Umbilical cord (tissue), 1 donor: ENCODE measurements at regions not wholly inside any gene's neighbourhood (a gene's known extent, or its start where the extent isn't known, plus 50 kb on each side); places are given as distances from the start of the nearest gene placed in this dataset.
A peak's percentile ranks its signal among the peaks of the same experiment; 100 is the strongest.
"Not testable (repeated sequence)": the region's sequence is repeated elsewhere in the genome, so short reads cannot be mapped to it uniquely, and the experiment has no call there.

ENCODE experiments used
- DNase-seq: peaks from one replicate; pipeline ENCODE4 v3.0.0-alpha.2; 2015; ENCODE audit warnings: low spot score

GRCh38 chr7:66413379-66414114 lies 208.4 kb downstream of the TPST1 start:
- DNase-seq, result peak; percentile 83

DNA sequence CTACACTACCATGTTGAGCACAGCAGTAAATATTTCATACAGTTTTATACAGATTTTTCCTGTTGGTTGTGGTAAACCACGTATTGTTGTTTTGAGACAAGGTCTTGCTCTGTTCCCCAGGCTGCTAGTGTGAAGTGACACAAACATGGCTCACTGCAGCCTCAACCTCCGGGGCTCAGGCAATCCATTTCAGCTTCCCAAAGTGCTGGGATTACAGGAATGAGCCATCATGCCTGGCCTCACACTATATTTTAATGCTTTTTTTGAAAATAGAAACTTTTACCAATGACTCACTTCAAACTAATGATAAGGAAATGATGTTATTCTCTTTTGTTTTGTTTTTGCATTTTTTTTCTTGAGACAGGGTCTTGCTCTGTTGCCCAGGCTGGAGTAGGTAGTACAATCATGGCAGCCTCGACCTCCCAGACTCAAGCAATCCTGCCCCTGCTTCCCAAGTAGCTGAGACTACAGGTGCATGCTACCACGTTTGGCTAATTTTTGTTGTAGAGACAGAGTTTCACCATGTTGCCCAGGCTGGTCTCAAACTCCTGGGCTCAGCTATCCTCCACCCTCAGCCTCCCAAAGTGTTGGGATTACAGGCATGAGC lies 210.6 kb downstream of the TPST1 start:
- no peak for DNase-seq

- DNase-seq, result no peak
Observed at GRCh38 chr7:66418537-66418936, 210.1 kb upstream of the KCTD7 start.

- no peak for DNase-seq
Observed at GRCh38 chr7:66419210-66419609, 209.5 kb upstream of the KCTD7 start.

- no peak for DNase-seq
Observed at GRCh38 chr7:66421830-66422475, 206.7 kb upstream of the KCTD7 start.

DNA sequence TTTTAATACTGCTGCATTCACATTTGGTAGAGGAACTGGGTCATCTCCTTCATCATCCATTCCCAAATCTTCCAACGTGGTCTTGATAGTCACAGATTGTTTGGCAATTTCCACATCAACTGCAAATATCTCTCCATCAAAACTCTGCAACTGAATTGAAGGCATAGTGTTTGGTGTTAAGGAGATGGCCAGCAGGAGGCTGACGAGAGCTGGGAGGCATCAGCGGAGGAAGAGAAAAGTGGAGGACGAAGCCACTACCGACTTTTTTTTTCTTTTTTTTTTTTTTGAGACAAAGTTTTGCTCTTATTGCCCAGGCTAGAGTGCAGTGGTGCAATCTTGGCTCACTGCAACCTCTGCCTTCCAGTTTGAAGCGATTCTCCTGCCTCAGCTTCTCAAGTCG lies 205.0 kb upstream of the KCTD7 start:
- DNase-seq, result no peak

DNA sequence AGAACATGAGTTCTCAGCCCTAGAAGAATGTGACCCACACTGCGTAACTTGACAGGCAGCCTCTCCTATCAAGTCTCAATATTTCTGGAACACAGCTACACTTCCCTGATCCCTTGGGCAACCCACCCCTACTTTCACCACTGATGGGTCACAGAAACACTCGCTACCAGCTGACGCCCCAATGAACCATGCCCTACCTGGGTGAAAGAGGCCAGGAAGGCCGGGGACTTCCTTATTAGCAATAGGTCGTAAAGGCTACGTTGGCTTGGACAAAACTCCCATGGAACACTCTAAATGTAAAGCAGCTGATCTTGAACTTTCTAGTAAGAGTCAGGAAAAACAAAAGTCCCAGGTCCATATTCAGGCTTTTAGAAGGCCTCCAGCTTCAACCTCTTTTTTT lies 202.3 kb upstream of the KCTD7 start:
- DNase-seq, result no peak

DNA sequence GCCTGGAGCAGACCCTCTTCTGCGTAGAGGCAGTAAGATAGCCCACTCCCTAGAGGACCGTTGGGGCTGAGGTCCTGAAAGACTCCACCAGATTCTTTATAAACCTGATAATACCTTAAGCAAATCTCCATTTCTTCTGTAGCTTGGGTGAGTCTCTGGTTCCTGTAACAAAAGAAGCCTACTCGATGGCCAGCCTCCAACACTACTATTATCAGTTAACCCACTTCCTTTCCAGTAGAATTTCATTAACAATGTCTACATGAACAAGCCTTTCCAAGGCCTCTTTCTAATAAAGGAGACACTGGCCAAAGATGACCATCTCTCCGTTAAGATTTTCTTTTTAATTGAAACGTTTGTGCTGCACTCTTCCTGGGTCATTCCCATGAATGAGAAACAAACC lies 201.7 kb upstream of the KCTD7 start:
- DNase-seq, result no peak

- no peak for DNase-seq
Observed at GRCh38 chr7:66427956-66428355, 200.7 kb upstream of the KCTD7 start.

GRCh38 chr7:66429498-66430163 lies 199.1 kb upstream of the KCTD7 start:
- DNase-seq, result peak; percentile 47

- no peak for DNase-seq
Observed at GRCh38 chr7:66430164-66430545, 198.5 kb upstream of the KCTD7 start.

GRCh38 chr7:66438703-66439405 lies 189.8 kb upstream of the KCTD7 start:
- DNase-seq, result not testable (repeated sequence)

GRCh38 chr7:66442385-66442784 lies 186.3 kb upstream of the KCTD7 start:
- DNase-seq, result no peak

GRCh38 chr7:66443946-66444345 lies 184.7 kb upstream of the KCTD7 start:
- no peak for DNase-seq

- DNase-seq, result not testable (repeated sequence)
Observed at GRCh38 chr7:66447007-66447406, 181.7 kb upstream of the KCTD7 start.

GRCh38 chr7:66450814-66451213 lies 177.9 kb upstream of the KCTD7 start:
- not testable (repeated sequence) for DNase-seq

DNA sequence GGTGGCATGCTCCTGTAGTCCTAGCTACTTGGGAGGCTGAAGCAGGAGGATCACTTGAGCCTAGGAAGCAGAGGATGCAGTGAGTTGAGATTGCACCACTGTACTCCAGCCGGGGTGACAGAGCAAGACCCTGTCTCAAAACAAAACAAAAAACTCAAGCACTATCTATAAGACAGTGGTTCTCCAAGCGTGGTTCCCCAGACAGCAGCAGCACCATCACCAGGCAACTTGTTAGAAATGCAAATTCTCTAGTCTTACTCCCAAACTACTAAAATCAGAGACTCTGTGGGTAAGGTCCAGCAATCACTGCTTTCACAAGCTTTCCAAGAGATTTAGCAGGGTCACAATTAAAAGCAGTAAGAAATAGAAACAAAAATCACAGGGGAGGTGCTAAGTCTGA lies 177.0 kb upstream of the KCTD7 start:
- not testable (repeated sequence) for DNase-seq

DNA sequence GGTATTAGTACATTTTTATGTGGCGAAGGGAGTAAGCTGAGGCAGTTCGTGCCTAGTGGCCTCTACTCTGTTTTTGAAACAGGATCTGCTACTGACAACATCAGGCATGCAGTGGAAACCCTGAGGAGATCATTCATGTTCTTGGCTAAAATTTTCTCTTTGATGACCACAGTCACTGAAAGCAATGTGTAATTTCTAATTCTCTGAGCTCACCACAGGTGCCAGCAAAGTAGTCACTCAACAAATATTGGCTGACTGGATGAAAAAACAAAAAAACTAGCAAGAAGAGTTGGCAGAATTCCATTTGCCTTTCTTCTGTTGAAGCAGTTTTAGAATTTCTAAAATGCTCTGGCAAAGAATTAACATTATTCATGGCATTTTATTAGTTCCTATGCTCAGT lies 176.5 kb upstream of the KCTD7 start:
- no peak for DNase-seq

- no peak for DNase-seq
Observed at GRCh38 chr7:66453340-66453739, 175.3 kb upstream of the KCTD7 start.

DNA sequence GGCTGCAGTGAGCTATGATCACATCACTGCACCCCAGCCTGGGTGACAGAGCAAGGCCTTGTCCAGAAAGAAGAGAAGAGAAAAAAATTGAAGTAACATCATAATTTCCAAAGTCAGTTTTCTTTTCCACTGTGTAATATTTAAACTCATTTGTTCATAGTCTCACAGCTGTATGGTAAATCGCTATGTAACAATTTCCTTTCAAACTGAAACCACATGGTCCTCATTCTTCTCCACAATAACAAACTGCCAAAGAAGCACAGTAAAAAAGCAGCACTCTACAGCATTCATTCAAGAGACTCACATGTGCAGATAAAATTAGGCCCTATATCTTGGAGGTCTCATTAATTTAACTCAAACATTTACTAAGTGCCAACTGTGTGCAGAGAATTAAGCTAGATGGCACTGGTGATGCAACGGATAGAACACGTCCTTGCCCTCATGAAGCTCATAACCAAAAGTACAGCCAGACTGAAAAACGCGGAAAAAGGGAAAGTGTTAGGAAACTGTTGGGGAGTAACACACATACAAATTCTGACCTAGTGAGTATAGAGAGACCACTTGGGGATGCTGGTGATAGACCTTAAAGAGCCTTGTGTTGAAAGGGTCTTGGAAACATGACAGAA lies 174.0 kb upstream of the KCTD7 start:
- no peak for DNase-seq

DNA sequence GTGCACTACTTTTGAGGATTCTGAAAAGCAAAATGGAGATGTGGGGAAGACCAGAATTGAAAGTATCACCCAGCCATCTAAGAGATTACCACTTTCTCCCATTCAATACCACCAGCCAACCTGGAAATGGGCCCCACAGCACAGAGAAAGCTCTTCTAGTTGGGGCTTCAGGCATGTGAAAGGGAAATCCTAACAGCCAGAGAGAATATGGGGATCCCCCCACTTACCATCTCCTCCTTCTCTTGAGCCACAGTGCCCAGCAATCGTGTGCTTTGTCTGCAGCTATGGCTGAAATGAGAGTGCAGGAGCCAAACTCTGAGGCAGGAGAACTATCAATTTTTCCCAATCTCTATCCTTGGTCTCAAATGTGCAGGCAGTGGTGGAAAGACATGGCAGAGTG lies 173.2 kb upstream of the KCTD7 start:
- DNase-seq, result not testable (repeated sequence)
